GM06990 (cell line): ENCODE measurements at regions not wholly inside any gene's neighbourhood (a gene's known extent, or its start where the extent isn't known, plus 50 kb on each side); places are given as distances from the start of the nearest gene placed in this dataset.

Experiments used
- DNase-seq: peaks from one replicate; pipeline ENCODE4 v3.0.0-alpha.2; 2011; ENCODE audit not compliant: insufficient read length; ENCODE audit errors: extremely low read depth
- H3K27me3 ChIP-seq: replicated peaks from 2 replicates; pipeline ENCODE4 v1.6.0; 2011; ENCODE audit warnings: low read length; ENCODE audit not compliant: control insufficient read depth, insufficient read depth
- H3K36me3 ChIP-seq: 2 replicates; pipeline ENCODE4 v1.5.1; 2011; ENCODE audit warnings: low read length; ENCODE audit not compliant: control insufficient read depth, insufficient read depth
- H3K4me3 ChIP-seq: replicated peaks from 2 replicates; pipeline ENCODE4 v1.5.1; 2011; ENCODE audit warnings: low read depth, mild to moderate bottlenecking, control low read depth, low read length
- CTCF ChIP-seq: IDR thresholded peaks from 2 replicates; pipeline ENCODE4 v1.5.1; 2011; ENCODE audit warnings: low read length, control low read depth, mild to moderate bottlenecking, inconsistent platforms; ENCODE audit not compliant: insufficient read depth, poor library complexity, severe bottlenecking

GRCh38 chr11:123330948-123331347 lies 99.1 kb upstream of the GRAMD1B start:
- TF ChIP-seq CTCF = no peak
- H3K27me3 ChIP-seq = no peaks in the 10 kb centered on the region
- no peak for DNase-seq
- no peak overlapping the region for H3K4me3 ChIP-seq
- H3K36me3 ChIP-seq = no peaks in the 10 kb centered on the region

DNA sequence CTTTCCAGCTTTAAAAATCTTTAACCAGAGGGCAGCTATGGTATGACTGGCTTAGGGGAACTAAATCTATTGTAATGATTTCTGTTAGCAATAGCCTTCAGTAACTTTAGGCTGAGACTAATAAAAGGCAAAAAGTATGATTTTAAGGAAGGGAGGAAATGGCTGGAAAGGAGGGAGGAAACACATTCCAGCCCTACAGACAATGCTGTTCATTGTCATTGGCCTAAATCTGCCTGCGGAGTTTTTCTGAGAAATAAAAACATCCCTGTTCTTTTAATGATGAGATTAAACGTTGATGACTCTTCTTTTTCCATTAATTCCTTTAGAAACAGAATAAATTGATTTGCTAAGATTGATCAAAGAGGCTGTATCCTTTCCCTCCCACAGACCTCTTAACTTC lies 99.6 kb upstream of the GRAMD1B start:
- H3K36me3 ChIP-seq = no peaks in the 10 kb centered on the region
- H3K27me3 ChIP-seq = no peaks in the 10 kb centered on the region
- no peak for TF ChIP-seq CTCF
- H3K4me3 ChIP-seq = no peak overlapping the region
- DNase-seq = no peak

GRCh38 chr11:123330071-123330470 lies 100.0 kb upstream of the GRAMD1B start:
- H3K4me3 ChIP-seq = no peak overlapping the region
- no peaks in the 10 kb centered on the region for H3K36me3 ChIP-seq
- no peak for TF ChIP-seq CTCF
- no peak for DNase-seq
- no peaks in the 10 kb centered on the region for H3K27me3 ChIP-seq

DNA sequence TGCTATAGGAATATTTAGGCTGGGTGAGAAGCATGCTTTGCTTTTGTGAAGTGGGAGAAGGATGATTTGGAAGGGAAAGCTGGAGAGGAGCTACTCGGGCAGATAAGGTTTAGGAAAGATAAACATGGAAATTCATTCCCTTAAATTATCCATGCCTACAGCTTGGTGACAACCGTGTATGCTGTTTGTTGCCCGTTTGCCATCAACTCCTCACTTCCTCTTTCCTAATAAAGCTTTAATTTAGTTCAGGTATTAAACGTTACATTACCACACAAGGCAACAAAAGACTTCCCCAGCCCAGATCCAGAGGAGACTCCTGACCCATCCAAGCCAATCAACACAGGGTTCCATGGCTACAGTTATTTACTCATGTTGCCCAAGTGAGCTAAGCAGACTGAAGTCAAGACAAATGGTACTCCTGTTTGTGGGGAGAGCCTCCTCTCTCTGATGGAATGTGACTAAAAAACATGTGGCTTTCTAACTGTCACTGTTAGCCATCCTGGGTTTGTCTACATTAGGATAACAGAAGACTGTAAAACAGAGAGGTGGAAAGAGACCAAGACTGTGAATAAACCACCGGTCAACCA lies 101.7 kb upstream of the GRAMD1B start:
- no peak for TF ChIP-seq CTCF
- no peaks in the 10 kb centered on the region for H3K27me3 ChIP-seq
- H3K4me3 ChIP-seq = no peak overlapping the region
- H3K36me3 ChIP-seq = no peaks in the 10 kb centered on the region
- DNase-seq = no peak

GRCh38 chr11:123325533-123325932 lies 104.5 kb upstream of the GRAMD1B start:
- H3K36me3 ChIP-seq = no peaks in the 10 kb centered on the region
- H3K4me3 ChIP-seq = no peak overlapping the region
- TF ChIP-seq CTCF = no peak
- DNase-seq = no peak
- H3K27me3 ChIP-seq = no peaks in the 10 kb centered on the region

- DNase-seq = no peak
- Histone ChIP-seq H3K36me3 (no peaks in the 10 kb centered on the region), H3K4me3 (no peak overlapping the region), H3K27me3 (no peaks in the 10 kb centered on the region)
- TF ChIP-seq CTCF = no peak
These were observed 106.5 kb upstream of the GRAMD1B start for GRCh38 chr11:123323568-123323967.
